Activated T-helper 9 cell treated with anti-CD3 and anti-CD28 coated beads, Interleukin-2, amount 50 U/mL, for 16 hours (primary cell): ENCODE measurements at regions not wholly inside any gene's neighbourhood (a gene's known extent, or its start where the extent isn't known, plus 50 kb on each side); places are given as distances from the start of the nearest gene placed in this dataset.

Experiments used
- DNase-seq: peaks from one replicate; pipeline ENCODE4 v3.0.0-alpha.2; 2020; ENCODE audit warnings: low read depth

DNA sequence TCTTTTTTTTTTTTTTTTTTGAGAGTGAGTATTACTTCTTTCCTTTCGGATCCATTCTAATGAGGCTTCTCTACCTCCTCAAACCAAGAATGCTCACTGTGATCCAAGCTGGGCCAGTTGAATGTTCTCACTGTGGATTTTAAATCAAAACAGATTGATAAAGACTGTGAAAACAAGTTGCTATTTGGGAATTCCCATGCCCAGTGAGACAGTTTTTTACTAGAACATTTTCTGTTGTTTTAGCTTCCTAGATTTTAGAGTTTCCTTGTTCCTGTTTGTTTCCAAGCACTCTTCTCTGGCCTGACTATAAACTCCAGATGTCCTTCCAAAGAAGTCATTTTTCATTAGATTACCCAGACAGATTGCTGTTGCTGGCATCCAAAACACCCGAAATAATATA is 60.1 kb upstream of the GALNT15 start:
- no peak for DNase-seq

DNA sequence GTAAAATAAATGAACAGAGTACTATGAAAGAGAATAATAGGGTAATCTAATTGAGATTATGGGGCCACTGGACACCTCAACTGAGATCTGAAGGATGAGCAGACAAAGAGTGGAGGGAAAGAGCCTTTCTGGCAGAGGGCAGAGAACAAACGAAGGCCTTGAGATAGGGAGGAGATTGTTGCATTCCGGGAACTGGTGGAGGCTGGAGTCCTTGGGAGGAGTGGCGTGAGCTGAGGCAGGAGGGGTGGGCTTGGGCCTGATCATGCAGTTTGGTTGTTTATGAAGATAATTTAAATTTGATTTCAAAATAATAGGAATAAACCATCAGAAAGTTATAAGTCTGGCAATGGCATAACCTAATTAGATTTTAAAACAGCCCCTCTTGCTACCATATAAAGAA is 59.5 kb upstream of the GALNT15 start:
- no peak for DNase-seq

DNA sequence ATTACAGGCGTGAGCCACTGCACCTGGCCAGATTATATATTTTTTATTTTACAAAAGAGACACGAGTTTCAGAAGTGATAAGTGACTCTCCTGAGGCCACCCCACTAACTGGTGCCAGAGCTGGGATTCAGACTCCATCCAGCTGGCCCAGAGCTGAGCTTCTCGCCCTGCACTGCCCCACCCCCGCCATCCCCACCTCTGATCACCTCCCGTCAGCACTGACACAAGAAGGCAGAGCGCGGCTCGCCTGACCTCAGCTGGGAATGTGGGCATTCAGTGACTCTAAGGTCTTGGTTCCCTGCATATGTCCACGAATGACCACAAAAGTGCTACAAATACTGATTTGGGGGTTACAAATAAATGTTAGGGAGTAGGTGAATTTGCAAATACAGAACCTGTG is 56.1 kb upstream of the GALNT15 start:
- no peak for DNase-seq

DNA sequence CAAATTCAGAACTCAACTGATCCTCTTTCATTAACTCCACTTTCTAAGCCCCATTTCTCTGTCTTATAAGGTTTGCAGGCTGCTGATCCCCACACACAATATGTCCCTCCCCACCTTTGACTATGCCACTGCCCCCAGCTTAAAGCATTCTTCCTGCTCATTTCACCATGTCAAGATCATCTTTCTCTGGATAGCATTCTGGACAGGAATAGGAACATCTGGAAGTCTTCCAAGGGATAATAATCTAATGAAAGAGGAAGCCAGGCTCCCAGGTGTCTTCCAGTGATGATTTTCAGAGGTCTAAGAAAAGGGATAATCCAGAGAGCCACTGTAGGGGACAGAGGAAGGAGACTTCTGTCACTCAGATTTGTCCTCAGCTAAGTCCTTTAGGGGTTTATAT is 54.6 kb upstream of the GALNT15 start:
- no peak for DNase-seq

DNA sequence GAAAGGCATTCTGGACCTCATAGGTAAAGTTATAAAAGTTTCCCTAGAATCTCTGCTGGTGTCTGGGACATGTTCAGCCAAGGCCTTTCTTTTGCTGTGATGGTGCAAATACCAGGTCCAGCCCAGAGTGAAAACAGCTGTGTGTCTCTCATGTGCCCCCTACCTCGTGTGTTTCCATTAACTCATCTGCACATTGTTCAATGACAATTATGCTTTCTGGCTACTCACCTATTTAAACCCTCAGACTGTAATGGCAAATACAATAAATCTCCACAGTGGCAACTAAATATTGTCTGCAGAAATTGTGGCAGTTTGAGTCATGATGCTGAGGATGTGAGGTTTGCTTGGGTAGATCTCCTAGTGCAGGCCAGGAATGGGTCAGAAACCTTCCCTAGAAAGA is 53.1 kb upstream of the GALNT15 start:
- no peak for DNase-seq

DNA sequence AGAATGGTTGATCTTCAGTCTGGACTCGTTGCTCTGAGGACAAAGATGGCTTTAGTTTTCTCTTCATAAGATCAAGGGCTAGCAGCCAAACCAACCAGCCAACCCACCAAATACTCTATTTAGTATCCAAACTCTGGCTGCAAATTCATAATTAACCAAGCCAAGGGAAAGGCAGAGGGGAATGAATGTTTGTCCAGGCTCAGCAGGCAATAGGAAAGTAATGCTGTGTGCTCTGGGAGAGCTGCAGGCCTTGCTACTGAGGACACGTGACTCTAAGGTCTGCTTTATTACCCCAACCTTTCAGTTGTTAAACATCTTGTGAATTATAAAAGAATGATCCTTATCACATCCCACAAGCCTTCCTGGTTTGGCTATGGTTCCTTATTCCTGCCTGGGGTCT is 52.3 kb upstream of the GALNT15 start:
- DNase-seq = no peak

DNA sequence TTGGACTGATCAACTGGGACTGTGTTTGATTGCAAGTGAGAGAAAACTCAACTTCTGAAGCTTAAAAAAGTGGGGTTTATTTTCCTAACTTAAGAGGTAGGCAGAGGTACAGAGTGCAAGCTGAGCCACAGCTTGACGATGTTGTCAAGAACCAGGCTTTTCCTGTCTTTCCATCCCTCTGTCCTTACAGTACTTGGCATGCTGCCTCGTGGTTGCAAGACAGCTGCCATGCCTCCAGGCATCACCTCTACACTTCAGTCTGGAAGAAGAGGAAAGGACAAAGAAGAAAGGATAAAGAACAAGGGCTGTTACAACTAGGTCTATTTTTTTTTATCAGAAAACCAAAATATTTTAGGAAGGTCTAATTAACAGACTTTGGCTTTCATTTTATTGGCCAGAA is 51.8 kb upstream of the GALNT15 start:
- no peak for DNase-seq

DNA sequence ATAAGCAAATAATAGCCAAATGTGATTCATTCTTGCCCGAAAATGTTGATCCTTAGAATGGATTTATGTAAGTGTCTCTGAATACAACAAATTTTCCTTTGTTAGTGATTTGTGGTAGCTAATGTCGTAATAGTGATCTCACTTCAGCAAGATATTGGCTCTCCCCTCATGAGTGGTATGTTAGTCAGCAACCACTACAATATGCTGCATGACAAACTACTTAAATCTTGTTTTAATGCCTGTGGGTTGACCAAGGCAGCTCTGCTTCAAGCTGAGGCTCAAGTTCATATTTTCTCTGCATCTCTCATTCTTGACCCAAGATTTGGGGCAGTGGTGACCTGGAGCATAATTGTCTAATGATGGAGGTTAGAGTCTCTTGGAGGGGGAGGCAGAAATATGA is 49.8 kb upstream of the GALNT15 start:
- no peak for DNase-seq
